Retinal pigment epithelial cell (primary cell): ENCODE measurements at regions not wholly inside any gene's neighbourhood (a gene's known extent, or its start where the extent isn't known, plus 50 kb on each side); places are given as distances from the start of the nearest gene placed in this dataset.
A peak's percentile ranks its signal among the peaks of the same experiment; 100 is the strongest.

ENCODE experiments used
- DNase-seq: peaks from one replicate; pipeline ENCODE4 v3.0.0-alpha.2; 2010; ENCODE audit warnings: low read depth
- H3K4me3 ChIP-seq: 2 replicates; pipeline ENCODE4 v1.5.1; 2011; ENCODE audit warnings: mild to moderate bottlenecking, low read length, control low read depth, moderate library complexity
- TF ChIP-seq, protein P1 (sequence below): conservative IDR thresholded peaks from 2 replicates; pipeline ENCODE4 v1.5.1; 2011; ENCODE audit warnings: low read depth, low read length, control low read depth, inconsistent platforms

DNA sequence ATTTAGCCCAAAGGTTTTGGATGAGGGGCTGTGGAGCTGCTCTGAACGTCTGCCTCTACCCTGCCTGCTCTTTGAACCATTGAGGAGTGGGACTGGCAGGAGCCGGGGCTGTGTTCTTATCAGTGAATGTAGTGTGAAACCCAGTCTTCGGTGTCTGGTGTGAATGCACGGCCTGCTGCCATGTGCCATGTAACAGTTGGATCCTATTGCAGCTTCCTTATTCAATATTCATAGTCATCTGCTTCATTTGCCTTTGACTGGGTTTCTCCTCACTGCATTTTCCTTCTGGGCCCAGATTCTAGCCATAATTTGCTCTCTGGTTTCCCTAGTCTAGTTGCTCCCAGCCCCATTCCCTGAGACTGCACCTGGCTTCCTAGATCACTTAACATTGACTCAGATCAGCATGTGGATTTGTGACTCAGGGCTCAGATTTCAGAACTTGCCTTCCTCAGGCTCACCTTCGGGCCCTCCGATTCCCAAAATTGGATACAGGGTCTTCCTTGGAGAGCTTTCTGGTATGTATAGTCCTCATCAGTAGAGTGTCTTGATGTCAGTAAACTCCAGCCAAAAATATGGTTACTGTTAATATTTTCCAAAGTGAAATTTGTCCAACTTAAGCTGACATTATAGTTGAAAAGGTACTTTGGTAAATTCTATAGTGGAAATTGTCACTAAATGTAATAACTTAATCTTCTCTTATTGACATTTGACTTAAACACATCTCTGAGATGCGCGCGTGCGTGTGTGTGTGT lies 94.0 kb upstream of the DDIT4L start:
- no peak for DNase-seq
- TF ChIP-seq, protein P1, sequence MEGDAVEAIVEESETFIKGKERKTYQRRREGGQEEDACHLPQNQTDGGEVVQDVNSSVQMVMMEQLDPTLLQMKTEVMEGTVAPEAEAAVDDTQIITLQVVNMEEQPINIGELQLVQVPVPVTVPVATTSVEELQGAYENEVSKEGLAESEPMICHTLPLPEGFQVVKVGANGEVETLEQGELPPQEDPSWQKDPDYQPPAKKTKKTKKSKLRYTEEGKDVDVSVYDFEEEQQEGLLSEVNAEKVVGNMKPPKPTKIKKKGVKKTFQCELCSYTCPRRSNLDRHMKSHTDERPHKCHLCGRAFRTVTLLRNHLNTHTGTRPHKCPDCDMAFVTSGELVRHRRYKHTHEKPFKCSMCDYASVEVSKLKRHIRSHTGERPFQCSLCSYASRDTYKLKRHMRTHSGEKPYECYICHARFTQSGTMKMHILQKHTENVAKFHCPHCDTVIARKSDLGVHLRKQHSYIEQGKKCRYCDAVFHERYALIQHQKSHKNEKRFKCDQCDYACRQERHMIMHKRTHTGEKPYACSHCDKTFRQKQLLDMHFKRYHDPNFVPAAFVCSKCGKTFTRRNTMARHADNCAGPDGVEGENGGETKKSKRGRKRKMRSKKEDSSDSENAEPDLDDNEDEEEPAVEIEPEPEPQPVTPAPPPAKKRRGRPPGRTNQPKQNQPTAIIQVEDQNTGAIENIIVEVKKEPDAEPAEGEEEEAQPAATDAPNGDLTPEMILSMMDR = no peak

DNA sequence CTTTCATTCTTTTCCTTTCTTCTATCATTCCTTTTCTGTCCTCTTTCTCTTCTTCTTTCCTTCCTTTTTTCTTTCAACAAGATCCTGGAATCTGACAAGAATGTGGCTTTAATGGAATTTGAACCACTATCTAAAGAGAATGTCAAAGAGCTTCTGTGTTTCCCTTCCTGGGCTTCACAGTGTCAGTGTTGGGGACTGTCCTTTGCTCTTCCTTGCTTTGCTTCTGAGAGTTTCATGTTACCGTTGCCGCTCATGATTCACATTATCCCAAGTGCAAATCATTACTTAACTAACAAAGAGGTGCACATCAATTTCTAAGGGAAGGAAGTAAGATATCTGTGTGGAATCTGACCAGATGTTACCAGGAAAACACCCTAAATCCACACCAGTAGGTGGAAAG lies 90.5 kb upstream of the DDIT4L start:
- DNase-seq = no peak
- no peak overlapping the region for H3K4me3 ChIP-seq
- TF ChIP-seq, protein P1 = no peak

More for the DNA sequence above, 94.0 kb upstream of the DDIT4L start:
- no peak overlapping the region for H3K4me3 ChIP-seq

DNA sequence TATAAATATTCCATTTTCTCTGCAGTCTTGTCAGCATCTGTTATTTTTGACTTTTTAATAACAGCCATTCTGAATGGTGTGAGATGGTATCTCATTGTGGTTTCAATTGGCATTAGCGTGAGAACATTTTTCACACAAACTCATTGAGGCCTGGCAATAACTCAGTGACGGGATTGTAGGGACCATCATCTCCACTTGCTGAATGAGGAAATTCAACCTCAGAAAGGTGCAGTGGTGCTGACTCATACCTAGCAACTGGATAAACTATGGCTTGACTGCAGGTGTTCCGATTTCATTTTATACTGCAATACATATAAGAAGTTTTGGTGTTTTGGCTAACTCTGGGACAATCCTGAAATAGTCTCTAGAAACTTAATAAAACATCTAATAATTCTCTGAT lies 88.3 kb upstream of the DDIT4L start:
- no peak overlapping the region for H3K4me3 ChIP-seq
- no peak for DNase-seq
- TF ChIP-seq, protein P1 = no peak

DNA sequence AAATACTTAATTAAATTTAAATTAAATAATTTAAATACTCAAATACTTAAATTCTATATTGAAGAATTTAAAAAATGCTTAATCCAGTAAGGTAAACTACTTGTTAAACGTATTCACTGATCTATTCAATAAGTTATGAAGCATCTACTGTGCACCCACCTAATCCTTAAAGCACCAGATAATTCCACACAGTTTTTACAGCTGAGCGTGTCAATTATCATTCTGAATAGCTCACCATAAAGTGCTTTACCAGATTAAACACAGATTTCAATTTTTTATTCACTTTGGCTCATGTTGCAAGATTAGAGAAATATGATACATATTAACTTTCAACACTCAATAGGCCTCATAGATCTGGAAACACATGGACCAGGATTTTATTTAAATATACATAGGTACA lies 79.2 kb upstream of the DDIT4L start:
- peak; percentile 30 for DNase-seq
- TF ChIP-seq, protein P1 = no peak
- no peak overlapping the region for H3K4me3 ChIP-seq

DNA sequence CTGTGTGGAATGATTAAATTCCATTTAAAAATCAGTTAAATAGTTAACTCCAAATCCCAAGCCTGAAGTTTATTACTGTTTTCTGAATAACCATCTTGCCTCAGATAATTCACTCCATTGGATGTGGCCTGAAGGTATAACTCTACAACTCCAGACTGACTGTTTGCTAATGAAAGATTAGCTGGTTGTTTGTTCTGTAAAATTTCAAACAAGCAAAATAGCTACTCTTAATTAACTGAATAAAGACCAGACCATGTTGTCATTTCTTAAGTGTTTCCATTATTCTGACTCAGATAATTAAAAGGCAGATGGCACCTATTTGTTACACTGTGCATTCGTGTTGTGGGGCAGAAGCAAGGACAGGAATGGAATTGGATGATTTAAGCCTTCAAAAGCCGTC lies 78.5 kb upstream of the DDIT4L start:
- H3K4me3 ChIP-seq = no peak overlapping the region
- TF ChIP-seq, protein P1 = no peak
- DNase-seq = no peak

DNA sequence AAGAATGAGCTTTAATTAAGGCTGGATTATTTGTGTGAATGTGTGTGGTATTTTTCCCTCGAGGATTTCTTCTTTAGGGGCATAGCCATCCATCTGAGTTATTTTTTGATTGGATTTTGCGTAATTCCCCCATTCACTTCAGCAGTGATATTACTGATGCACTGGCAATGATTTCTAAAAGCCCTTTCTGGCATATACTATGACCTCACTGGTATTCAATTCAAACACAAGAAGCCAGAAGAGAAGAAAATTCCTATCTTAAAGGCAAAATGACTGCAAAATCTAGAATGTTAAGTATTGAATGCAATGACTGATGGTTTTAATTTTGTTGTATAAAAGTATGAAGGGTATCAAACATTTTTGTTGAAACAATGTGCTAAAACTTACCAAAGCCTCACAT lies 71.1 kb upstream of the DDIT4L start:
- TF ChIP-seq, protein P1 = no peak
- no peak for DNase-seq
- H3K4me3 ChIP-seq = no peak overlapping the region

DNA sequence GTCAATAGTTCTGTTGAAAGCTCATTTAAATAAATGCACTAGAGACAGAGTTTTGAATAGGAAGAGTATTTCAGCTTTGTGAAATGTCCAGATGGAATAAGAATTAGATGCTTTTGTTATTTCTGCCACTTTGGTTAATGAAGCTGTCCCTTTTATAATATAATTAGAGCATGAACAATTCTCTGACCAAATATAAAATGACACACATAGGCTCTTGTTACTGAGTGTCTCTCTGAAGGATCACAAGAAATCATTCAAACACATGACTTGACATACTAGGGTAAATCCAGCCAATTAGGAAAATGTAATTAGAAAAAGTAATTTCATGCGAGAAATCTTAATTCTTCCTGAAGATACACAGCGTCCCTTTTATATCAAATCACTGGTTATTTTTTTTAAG lies 68.4 kb upstream of the DDIT4L start:
- DNase-seq = no peak
- TF ChIP-seq, protein P1 = no peak
- H3K4me3 ChIP-seq = no peak overlapping the region
